Heart left ventricle (tissue), 16 donors: ENCODE measurements at regions not wholly inside any gene's neighbourhood (a gene's known extent, or its start where the extent isn't known, plus 50 kb on each side); places are given as distances from the start of the nearest gene placed in this dataset.

Experiments used
- ATAC-seq, 4 donors: fragments of 200-7000 bp; cut with Tn5 transposase; one replicate each; pipeline ENCODE4 v1.9.1; 2020 to 2022; ENCODE audit warnings: moderate library complexity in 4 of 4, mild to moderate bottlenecking in 3 of 4, moderate number of reproducible peaks in 1 of 4
- DNase-seq, 5 donors: peaks; one replicate each; pipeline ENCODE4 v3.0.0-alpha.2; 2020
- H3K27ac ChIP-seq, 12 donors: fragments of 200-600 bp; sonication (generic) in 4 of 12; one replicate each; pipeline versions ENCODE4 v1.5.0 to v1.8.0; 2016 to 2022; ENCODE audit warnings: mild to moderate bottlenecking in 2 of 12
- H3K27me3 ChIP-seq, 9 donors: fragments of 200-600 bp; sonication (generic) in 2 of 9; one replicate each; pipeline versions ENCODE4 v1.5.1 to v1.8.0; 2016 to 2022; ENCODE audit warnings: mild to moderate bottlenecking in 3 of 9
- H3K36me3 ChIP-seq, 9 donors: fragments of 200-600 bp; sonication (generic) in 2 of 9; one replicate each; pipeline versions ENCODE4 v1.5.0 to v1.8.0; 2018 to 2022; ENCODE audit warnings: mild to moderate bottlenecking in 2 of 9
- H3K4me1 ChIP-seq, 12 donors: fragments of 200-600 bp; sonication (generic) in 4 of 12; one replicate each; pipeline versions ENCODE4 v1.5.0 to v1.8.0; 2016 to 2022; ENCODE audit warnings: mild to moderate bottlenecking in 3 of 12
- H3K4me3 ChIP-seq, 12 donors: fragments of 200-600 bp; sonication (generic) in 4 of 12; one replicate each; pipeline versions ENCODE4 v1.5.0 to v1.8.0; 2017 to 2022; ENCODE audit warnings: mild to moderate bottlenecking in 9 of 12, moderate library complexity in 4 of 12
- H3K9me3 ChIP-seq, 12 donors: fragments of 200-600 bp; sonication (generic) in 4 of 12; one replicate each; pipeline versions ENCODE4 v1.5.0 to v1.8.0; 2016 to 2022; ENCODE audit warnings: mild to moderate bottlenecking in 1 of 12
- POLR2A ChIP-seq, 2 donors: fragments of 450-650 bp; IDR thresholded peaks; one replicate each; pipeline ENCODE4 v1.6.1; 2017; ENCODE audit warnings: antibody characterized with exemption in 2 of 2, mild to moderate bottlenecking in 2 of 2, moderate library complexity in 2 of 2
- WGBS, 4 donors: extraction: QIAGEN DNeasy Blood & Tissue Kit in 2 of 4; methylation state at CpG; one replicate each; pipeline versions ENCODE4 v1.1.5 to v1.1.7; 2013 to 2018; 5-methylcytosine and 5-hydroxymethylcytosine counted together
- intact Hi-C, 10 donors: fragments of 100-400 bp; cut with DNase I; formaldehyde crosslinking; loops; one replicate each; pipeline versions ENCODE4 v1.11.1 to v1.14.2; 2022
- TF ChIP-seq, protein P1 (sequence below), 12 donors: fragments of 200-600 bp; sonication (generic) in 4 of 12; IDR thresholded peaks; one replicate each; pipeline versions ENCODE4 v1.5.0 to v1.8.0; 2018 to 2022; ENCODE audit warnings: antibody characterized with exemption in 12 of 12, mild to moderate bottlenecking in 5 of 12
- donor health status: ischemic (EF 13 %, LVEDD 7.1; RV severe dilation, severe dysfunction).
- donor health status: healthy with polysubstance abuse.
- donor health status: DM: no; HTN: yes; CAD: no.
- donor health status: DM: no; HTN: no; CAD: no.
- donor health status: ischemic (EF 25% LVEDD 6.9; RV normal size, moderate dysfunction).
- donor health status: ischemic (EF 25% LVEDD 5.7; RV mildly dilated, moderate dysfunction).
- donor health status: healthy.
- donor health status: DM: yes; HTN: yes; CAD: no.
- donor health status: ischemic (EF 35%, LVEDD 5.7; RV mildly dilated, moderate dysfunction).
- donor health status: nonischemic (EF 11% LVEDD 7.7; RV severe dilation, severe dysfunction).
- donor health status: DM: yes; HTN: yes; CAD: no.
- donor health status: PGD.
- donor health status: ischemic (EF 29% LVEDD 5.4; RV normal size, mild dysfunction).
- donor health status: nonischemic (EF 23%, LVEDD 6.1; RV moderate dilation, normal function).

DNA sequence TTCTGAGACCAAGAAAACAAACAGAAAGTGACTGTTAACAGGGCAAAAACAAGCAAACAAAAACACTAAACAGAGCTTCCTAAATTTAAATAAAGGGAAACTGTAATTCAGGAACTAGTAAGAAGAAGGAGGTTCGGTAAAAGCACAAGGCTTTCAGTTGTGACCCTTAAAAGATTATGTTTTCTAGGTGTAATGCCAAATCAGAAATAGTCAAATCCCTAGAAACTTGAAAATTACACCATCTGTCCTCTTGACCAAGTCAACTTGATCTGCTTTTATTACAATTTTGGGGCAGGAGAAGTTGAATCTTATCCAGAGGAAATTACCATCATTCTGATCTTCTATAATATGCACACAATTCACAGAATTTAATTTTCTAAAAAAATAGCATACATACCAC lies 754.0 kb upstream of the ADGRL4 start:
- no peaks in the 10 kb centered on the region for H3K4me1 ChIP-seq
- TF ChIP-seq POLR2A (IDR thresholded peaks at IDR 0.05): no peak
- TF ChIP-seq, protein P1, sequence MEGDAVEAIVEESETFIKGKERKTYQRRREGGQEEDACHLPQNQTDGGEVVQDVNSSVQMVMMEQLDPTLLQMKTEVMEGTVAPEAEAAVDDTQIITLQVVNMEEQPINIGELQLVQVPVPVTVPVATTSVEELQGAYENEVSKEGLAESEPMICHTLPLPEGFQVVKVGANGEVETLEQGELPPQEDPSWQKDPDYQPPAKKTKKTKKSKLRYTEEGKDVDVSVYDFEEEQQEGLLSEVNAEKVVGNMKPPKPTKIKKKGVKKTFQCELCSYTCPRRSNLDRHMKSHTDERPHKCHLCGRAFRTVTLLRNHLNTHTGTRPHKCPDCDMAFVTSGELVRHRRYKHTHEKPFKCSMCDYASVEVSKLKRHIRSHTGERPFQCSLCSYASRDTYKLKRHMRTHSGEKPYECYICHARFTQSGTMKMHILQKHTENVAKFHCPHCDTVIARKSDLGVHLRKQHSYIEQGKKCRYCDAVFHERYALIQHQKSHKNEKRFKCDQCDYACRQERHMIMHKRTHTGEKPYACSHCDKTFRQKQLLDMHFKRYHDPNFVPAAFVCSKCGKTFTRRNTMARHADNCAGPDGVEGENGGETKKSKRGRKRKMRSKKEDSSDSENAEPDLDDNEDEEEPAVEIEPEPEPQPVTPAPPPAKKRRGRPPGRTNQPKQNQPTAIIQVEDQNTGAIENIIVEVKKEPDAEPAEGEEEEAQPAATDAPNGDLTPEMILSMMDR (IDR thresholded peaks at IDR 0.05): no peak
- H3K27me3 ChIP-seq: no peaks in the 10 kb centered on the region
- H3K27ac ChIP-seq: no peak overlapping the region
- no peaks in the 10 kb centered on the region for H3K36me3 ChIP-seq
- DNase-seq: no peak
- intact Hi-C loops: no loop called here
- WGBS, 4 donors: 41 to 74% (median 59%) methylated on average over 1 of the region's 1 CpG
- peaks cover 0 to 6% (median 0%) of the 10 kb centered on the region in 12 donors for H3K9me3 ChIP-seq
- H3K4me3 ChIP-seq: no peak overlapping the region
- no peak for ATAC-seq

DNA sequence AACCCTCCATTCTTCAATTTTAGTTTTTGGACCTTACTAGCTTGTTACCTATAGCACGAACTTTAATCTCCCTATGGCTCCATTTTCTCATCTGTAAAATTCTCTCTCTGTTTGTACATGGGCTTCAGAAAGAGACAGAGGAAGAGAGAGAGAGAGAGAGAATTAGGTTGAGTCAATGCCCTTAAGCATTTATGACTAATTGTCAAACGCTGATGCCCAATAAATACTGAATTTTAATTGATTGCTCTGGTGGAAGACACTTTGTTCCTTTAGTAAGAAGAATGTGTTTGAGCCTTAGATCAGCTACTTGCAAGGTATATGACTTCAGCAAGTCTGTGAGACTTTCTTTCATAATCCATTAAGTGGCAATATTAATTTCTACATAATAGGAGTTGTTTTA lies 743.1 kb upstream of the ADGRL4 start:
- TF ChIP-seq POLR2A (IDR thresholded peaks at IDR 0.05): no peak
- TF ChIP-seq, protein P1 (IDR thresholded peaks at IDR 0.05): no peak
- Histone ChIP-seq H3K9me3 (peaks cover 0 to 2% (median 0%) of the 10 kb centered on the region in 12 donors), H3K4me3 (no peak overlapping the region), H3K36me3 (no peaks in the 10 kb centered on the region), H3K27ac (no peak overlapping the region), H3K4me1 (no peaks in the 10 kb centered on the region), H3K27me3 (no peaks in the 10 kb centered on the region)
- intact Hi-C loops: no loop called here
- 80 to 89% (median 85%) methylated on average over 2 of the region's 2 CpGs for WGBS, 4 donors
- DNase-seq (no peak), ATAC-seq (no peak)

DNA sequence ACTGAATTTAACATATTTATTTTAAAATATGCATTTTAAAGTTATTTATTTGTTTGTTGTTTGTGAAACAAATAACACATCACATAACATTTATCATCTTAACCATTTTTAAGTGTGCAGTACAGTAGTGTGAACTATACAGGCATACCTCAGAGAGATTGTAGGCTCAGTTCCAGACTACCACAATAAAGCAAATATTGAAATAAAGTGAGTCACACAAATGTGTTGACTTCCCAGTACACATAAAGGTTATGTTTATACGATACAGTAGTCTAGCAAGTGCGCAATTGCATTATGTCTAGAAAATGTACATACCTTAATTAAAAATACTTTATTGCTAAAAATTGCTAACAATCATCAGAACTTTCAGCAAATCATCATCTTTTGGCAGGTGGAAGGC lies 739.4 kb upstream of the ADGRL4 start:
- Histone ChIP-seq H3K27ac (no peak overlapping the region), H3K4me1 (no peaks in the 10 kb centered on the region), H3K27me3 (no peaks in the 10 kb centered on the region), H3K9me3 (peaks cover 0 to 2% (median 0%) of the 10 kb centered on the region in 12 donors), H3K4me3 (no peak overlapping the region), H3K36me3 (no peaks in the 10 kb centered on the region)
- ATAC-seq: no peak
- intact Hi-C loops: no loop called here
- no peak for TF ChIP-seq POLR2A (IDR thresholded peaks at IDR 0.05)
- TF ChIP-seq, protein P1 (IDR thresholded peaks at IDR 0.05): no peak
- no peak for DNase-seq
- WGBS, 4 donors: 93 to 99% (median 96%) methylated on average over 2 of the region's 2 CpGs

DNA sequence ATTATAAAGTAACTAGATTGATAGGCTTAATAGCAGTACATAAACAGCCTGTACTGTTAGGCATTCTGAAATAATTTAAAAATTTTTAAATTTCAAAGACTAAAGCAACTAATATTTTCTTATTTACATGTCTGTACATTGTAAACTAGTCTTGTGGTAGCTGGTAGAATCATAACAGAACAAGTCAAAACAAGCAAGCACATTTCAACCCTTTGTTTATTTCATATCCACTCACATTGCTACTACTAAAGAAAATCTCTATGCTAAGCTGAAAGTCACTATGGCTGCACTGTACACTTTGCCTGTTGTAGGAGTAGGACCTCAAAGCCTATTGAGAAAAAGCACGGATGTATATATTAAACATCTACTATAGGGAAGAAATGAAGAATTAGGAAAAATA lies 738.2 kb upstream of the ADGRL4 start:
- DNase-seq: no peak
- H3K27ac ChIP-seq: no peak overlapping the region
- intact Hi-C loops: no loop called here
- no peak for ATAC-seq
- H3K4me3 ChIP-seq: no peak overlapping the region
- TF ChIP-seq POLR2A (IDR thresholded peaks at IDR 0.05): no peak
- TF ChIP-seq, protein P1 (IDR thresholded peaks at IDR 0.05): no peak
- no peaks in the 10 kb centered on the region for H3K4me1 ChIP-seq
- no peaks in the 10 kb centered on the region for H3K36me3 ChIP-seq
- 88 to 93% (median 91%) methylated on average over 1 of the region's 1 CpG for WGBS, 4 donors
- no peaks in the 10 kb centered on the region for H3K27me3 ChIP-seq
- H3K9me3 ChIP-seq: peaks cover 0 to 4% (median 0%) of the 10 kb centered on the region in 12 donors
